ENCODE measurements at regions not wholly inside any gene's neighbourhood (a gene's known extent, or its start where the extent isn't known, plus 50 kb on each side); places are given as distances from the start of the nearest gene placed in this dataset.
"Not testable (repeated sequence)": the region's sequence is repeated elsewhere in the genome, so short reads cannot be mapped to it uniquely, and the experiment has no call there.

- no peak for TF ChIP-seq CTCF (IDR thresholded peaks at IDR 0.05)
- no peak for TF ChIP-seq POLR2A (IDR thresholded peaks at IDR 0.05)
- no peaks in the 10 kb centered on the region for H3K36me3 ChIP-seq
- no peaks in the 10 kb centered on the region for H3K4me1 ChIP-seq
- H3K27ac ChIP-seq: no peak overlapping the region
- no peak for DNase-seq
- no peak overlapping the region for H3K4me3 ChIP-seq
- intact Hi-C loops (cut with DNase I; ENCODE audit: low total_unique reads): no loop called here
- no peaks in the 10 kb centered on the region for H3K9me3 ChIP-seq
- H3K27me3 ChIP-seq: no peaks in the 10 kb centered on the region
Observed at GRCh38 chr1:242674951-242675645, 150.6 kb upstream of the PLD5 start.

DNA sequence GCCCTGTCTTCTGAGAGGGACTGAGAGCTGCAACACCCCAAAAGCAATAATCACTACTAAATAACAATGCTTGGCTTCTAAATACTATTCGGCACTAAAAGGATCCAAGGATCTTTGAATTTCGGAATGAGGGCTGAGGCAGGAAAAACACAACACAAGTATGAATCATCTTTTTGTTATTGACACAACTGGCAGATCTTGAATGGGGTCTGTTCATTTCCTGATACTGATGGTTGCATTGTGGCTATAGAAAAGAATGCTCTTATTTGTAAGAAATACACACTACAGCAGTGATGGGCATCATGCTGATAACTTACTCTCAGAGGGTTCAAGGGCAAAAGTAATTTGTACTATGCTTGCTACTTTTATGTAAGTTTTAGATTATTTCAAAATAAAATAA, 149.2 kb upstream of the PLD5 start:
- no peaks in the 10 kb centered on the region for H3K36me3 ChIP-seq
- no peak for DNase-seq
- no peak overlapping the region for H3K27ac ChIP-seq
- intact Hi-C loops (cut with DNase I; ENCODE audit: low total_unique reads): no loop called here
- no peak overlapping the region for H3K4me3 ChIP-seq
- no peaks in the 10 kb centered on the region for H3K9me3 ChIP-seq
- TF ChIP-seq POLR2A (IDR thresholded peaks at IDR 0.05) (no peak), CTCF (IDR thresholded peaks at IDR 0.05) (no peak)
- no peaks in the 10 kb centered on the region for H3K4me1 ChIP-seq
- H3K27me3 ChIP-seq: no peaks in the 10 kb centered on the region

DNA sequence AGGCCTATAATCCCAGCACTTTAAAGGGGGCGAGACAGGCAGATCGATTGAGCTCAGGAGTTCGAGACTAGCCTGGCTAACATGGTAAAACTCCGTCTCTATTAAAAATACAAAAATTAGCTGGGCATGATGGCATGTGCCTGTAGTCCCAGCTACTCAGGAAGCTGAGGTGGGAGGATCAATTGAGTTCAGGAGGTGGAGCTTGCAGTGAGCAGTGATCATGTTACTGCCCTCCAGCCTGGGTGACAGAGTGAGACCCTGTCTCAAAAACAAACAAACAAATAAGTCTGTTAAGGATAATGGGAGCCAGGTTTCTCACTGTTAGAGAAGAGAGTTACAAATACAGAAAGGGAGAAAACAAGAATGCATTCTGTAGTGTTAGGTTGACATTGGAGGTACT, 148.7 kb upstream of the PLD5 start:
- H3K9me3 ChIP-seq; H3K4me3 ChIP-seq; H3K36me3 ChIP-seq; intact Hi-C loops (cut with DNase I; ENCODE audit: low total_unique reads); H3K4me1 ChIP-seq; H3K27ac ChIP-seq; DNase-seq; H3K27me3 ChIP-seq: not testable (repeated sequence)

- no peak overlapping the region for H3K4me3 ChIP-seq
- no peaks in the 10 kb centered on the region for H3K36me3 ChIP-seq
- no peak for DNase-seq
- H3K27me3 ChIP-seq: no peaks in the 10 kb centered on the region
- H3K27ac ChIP-seq: no peak overlapping the region
- H3K9me3 ChIP-seq: no peaks in the 10 kb centered on the region
- TF ChIP-seq CTCF (IDR thresholded peaks at IDR 0.05) (no peak), POLR2A (IDR thresholded peaks at IDR 0.05) (no peak)
- no peaks in the 10 kb centered on the region for H3K4me1 ChIP-seq
- intact Hi-C loops (cut with DNase I; ENCODE audit: low total_unique reads): no loop called here
Observed at GRCh38 chr1:242670019-242670418, 145.5 kb upstream of the PLD5 start.

DNA sequence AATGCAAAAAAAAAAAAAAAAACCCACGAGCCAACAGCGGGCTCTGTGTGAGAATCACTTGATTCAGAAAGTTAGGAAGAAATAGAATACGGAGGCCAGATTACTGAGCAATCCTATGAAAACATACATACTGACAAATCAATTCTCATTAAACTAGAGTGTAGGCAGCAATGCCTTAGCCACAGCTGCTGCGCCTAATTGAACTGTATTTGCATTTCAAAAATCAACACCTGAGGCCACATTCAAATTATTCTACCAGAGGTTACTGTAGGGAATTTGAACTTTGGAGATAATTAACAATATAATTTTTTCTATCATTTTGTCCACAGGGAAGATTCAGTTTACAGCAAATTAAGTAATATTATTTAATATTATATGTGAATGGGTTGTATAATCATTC, 138.4 kb upstream of the PLD5 start:
- no peak overlapping the region for H3K27ac ChIP-seq
- no peaks in the 10 kb centered on the region for H3K36me3 ChIP-seq
- H3K4me3 ChIP-seq: no peak overlapping the region
- intact Hi-C loops (cut with DNase I; ENCODE audit: low total_unique reads): no loop called here
- no peaks in the 10 kb centered on the region for H3K9me3 ChIP-seq
- no peaks in the 10 kb centered on the region for H3K27me3 ChIP-seq
- no peaks in the 10 kb centered on the region for H3K4me1 ChIP-seq
- no peak for TF ChIP-seq CTCF (IDR thresholded peaks at IDR 0.05)
- TF ChIP-seq POLR2A (IDR thresholded peaks at IDR 0.05): no peak
- DNase-seq: no peak

DNA sequence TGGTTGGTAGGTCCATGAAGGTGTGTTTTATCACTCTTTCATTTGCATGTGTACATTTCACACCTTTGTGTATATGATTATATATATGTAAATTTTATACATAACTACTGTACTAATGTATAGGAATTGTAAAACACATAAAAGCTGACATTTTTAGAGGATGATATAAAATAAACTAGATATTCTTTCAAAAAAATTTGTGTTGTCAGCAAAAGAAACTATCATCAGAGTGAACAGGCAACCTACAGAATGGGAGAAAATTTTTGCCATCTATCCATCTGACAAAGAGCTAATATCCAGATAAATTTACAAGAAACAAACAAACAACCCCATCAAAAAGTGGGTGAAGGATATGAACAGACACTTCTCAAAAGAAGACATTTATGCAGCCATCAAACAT, 129.3 kb upstream of the PLD5 start:
- H3K9me3 ChIP-seq; H3K4me3 ChIP-seq; intact Hi-C loops (cut with DNase I; ENCODE audit: low total_unique reads); H3K27ac ChIP-seq; DNase-seq; H3K4me1 ChIP-seq; H3K27me3 ChIP-seq; H3K36me3 ChIP-seq: not testable (repeated sequence)
